AG10803 (cell line): ENCODE measurements at regions not wholly inside any gene's neighbourhood (a gene's known extent, or its start where the extent isn't known, plus 50 kb on each side); places are given as distances from the start of the nearest gene placed in this dataset.
A peak's percentile ranks its signal among the peaks of the same experiment; 100 is the strongest.

Experiments
- DNase-seq: peaks from one replicate; pipeline ENCODE4 v3.0.0; 2010; ENCODE audit warnings: low read depth
- H3K4me3 ChIP-seq: 2 replicates; pipeline ENCODE4 v1.5.1; 2011; ENCODE audit warnings: mild to moderate bottlenecking, low read length, control low read depth
- CTCF ChIP-seq: conservative IDR thresholded peaks from 2 replicates; pipeline ENCODE4 v1.5.1; 2011; ENCODE audit warnings: mild to moderate bottlenecking, low read length, control low read depth, inconsistent platforms

GRCh38 chr6:113317891-113318574 is 539.1 kb upstream of the MARCKS start:
- no peak for TF ChIP-seq CTCF
- DNase-seq, result no peak
- no peak overlapping the region for H3K4me3 ChIP-seq

- H3K4me3 ChIP-seq, result no peak overlapping the region
- no peak for DNase-seq
- TF ChIP-seq CTCF, result no peak
These were observed 538.6 kb upstream of the MARCKS start for GRCh38 chr6:113318575-113318917.

- no peak for TF ChIP-seq CTCF
- no peak overlapping the region for H3K4me3 ChIP-seq
- no peak for DNase-seq
These were observed 536.5 kb upstream of the MARCKS start for GRCh38 chr6:113320653-113321052.

- no peak overlapping the region for H3K4me3 ChIP-seq
- no peak for DNase-seq
- TF ChIP-seq CTCF, result no peak
These were observed 530.4 kb upstream of the MARCKS start for GRCh38 chr6:113326781-113327180.

- H3K4me3 ChIP-seq, result no peak overlapping the region
- TF ChIP-seq CTCF, result no peak
- peak; percentile 63 for DNase-seq
These were observed 528.2 kb upstream of the MARCKS start for GRCh38 chr6:113328886-113329381.

GRCh38 chr6:113329942-113330635 is 527.1 kb upstream of the MARCKS start:
- DNase-seq, result no peak
- TF ChIP-seq CTCF, result no peak
- no peak overlapping the region for H3K4me3 ChIP-seq

GRCh38 chr6:113330636-113330946 is 526.6 kb upstream of the MARCKS start:
- H3K4me3 ChIP-seq, result no peak overlapping the region
- TF ChIP-seq CTCF, result no peak
- no peak for DNase-seq
